Fibroblast of villous mesenchyme (primary cell): ENCODE measurements at regions not wholly inside any gene's neighbourhood (a gene's known extent, or its start where the extent isn't known, plus 50 kb on each side); places are given as distances from the start of the nearest gene placed in this dataset.

ENCODE experiments used
- DNase-seq: peaks from one replicate; pipeline ENCODE4 v3.0.0-alpha.2; 2010; ENCODE audit warnings: low read depth
- H3K4me3 ChIP-seq: 2 replicates; pipeline ENCODE4 v1.5.1; 2011; ENCODE audit warnings: low read depth, mild to moderate bottlenecking, low read length
- CTCF ChIP-seq: IDR thresholded peaks from 2 replicates; pipeline ENCODE4 v1.5.1; 2012; ENCODE audit warnings: low read depth, mild to moderate bottlenecking, low read length; ENCODE audit not compliant: insufficient read depth

- H3K4me3 ChIP-seq: no peak overlapping the region
- no peak for TF ChIP-seq CTCF
- no peak for DNase-seq
Observed at GRCh38 chr14:80325688-80326087, 114.4 kb upstream of the DIO2 start.

- no peak overlapping the region for H3K4me3 ChIP-seq
- TF ChIP-seq CTCF: no peak
- DNase-seq: no peak
Observed at GRCh38 chr14:80325112-80325511, 113.8 kb upstream of the DIO2 start.

GRCh38 chr14:80324649-80325048 is 113.3 kb upstream of the DIO2 start:
- H3K4me3 ChIP-seq: no peak overlapping the region
- no peak for DNase-seq
- TF ChIP-seq CTCF: no peak

DNA sequence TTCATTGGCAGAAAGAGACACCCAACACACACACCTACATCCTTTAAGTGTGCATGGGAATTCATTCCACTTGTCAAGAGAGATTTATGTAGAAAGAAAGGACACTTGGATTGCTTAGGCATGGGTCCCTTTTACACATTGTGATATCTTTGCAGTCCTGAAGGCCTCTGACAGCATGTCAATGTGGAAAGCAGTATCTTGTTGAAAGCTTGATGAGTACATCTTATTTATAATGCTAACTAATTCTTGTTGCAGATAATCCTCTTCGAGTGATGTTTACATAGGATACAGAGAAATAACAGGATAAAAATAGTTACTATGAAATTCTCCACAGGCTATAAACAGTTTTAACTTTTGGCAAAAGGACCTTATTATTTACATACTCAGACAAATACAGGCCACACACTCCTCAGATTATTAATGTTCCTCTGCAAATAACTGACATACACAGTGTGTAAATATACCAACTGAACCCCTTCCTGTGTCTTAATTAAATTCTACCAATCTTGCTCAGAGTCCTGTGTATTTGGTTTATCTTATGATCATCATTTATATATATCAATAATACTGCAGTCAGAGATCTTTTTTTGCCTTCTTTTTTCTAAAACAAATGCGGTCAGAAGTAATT is 111.8 kb upstream of the DIO2 start:
- H3K4me3 ChIP-seq: no peak overlapping the region
- TF ChIP-seq CTCF: no peak

GRCh38 chr14:80316441-80316840 is 105.1 kb upstream of the DIO2 start:
- TF ChIP-seq CTCF: no peak
- no peak overlapping the region for H3K4me3 ChIP-seq
- DNase-seq: no peak

More for the DNA sequence above, 111.8 kb upstream of the DIO2 start:
- DNase-seq: peak; percentile 11

DNA sequence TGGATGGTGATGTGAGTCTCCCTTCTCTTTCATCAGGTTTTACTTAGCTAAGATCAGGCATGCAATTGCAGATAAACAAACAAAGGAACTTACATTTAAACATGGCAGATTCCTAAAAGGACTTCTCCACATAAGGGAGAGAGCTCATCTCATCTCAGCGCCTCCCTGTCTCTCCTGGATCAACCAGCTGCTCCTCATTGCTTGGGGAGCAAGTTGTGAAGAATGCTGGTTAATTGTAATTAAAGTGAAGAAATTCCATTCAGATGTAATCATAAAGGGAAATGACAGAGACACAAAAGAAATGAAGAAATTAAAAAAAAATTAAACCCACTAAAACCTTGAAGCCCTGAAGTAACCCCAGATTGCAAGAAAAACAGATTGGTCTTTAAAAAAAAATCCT is 104.4 kb upstream of the DIO2 start:
- DNase-seq: peak; percentile 15
- TF ChIP-seq CTCF: no peak
- H3K4me3 ChIP-seq: no peak overlapping the region

DNA sequence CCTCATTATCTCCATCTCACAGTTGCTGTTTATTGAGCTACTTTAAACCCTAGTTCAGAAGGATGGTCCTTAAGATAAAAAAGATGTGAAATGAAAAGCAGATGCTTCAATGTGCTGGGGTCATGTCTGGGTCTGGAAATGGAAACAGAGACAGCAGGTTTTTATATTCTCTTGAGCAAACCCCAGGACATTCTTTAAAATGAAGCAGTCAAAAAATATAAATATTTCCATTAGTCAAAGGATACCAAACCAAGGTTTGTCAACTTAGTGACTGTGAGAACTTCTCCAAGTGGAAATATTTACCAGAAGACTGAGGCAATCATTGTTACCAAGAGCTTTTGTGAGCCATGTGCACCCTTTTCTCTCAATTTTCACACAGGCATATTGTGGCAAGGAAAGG is 102.5 kb upstream of the DIO2 start:
- H3K4me3 ChIP-seq: no peak overlapping the region
- TF ChIP-seq CTCF: no peak
- peak; percentile 80 for DNase-seq
